Hematopoietic multipotent progenitor cell treated with erythropoietin and hydrocortisone succinate and interleukin-3 and kit ligand, for 15 days (in vitro differentiated cells): ENCODE measurements at regions not wholly inside any gene's neighbourhood (a gene's known extent, or its start where the extent isn't known, plus 50 kb on each side); places are given as distances from the start of the nearest gene placed in this dataset.
A peak's percentile ranks its signal among the peaks of the same experiment; 100 is the strongest.

Experiments used
- DNase-seq: peaks from one replicate; pipeline ENCODE4 v3.0.0-alpha.2; 2015; ENCODE audit warnings: low spot score

GRCh38 chrX:39714471-39714870 is 383.3 kb downstream of the BCOR start:
- DNase-seq, result no peak

DNA sequence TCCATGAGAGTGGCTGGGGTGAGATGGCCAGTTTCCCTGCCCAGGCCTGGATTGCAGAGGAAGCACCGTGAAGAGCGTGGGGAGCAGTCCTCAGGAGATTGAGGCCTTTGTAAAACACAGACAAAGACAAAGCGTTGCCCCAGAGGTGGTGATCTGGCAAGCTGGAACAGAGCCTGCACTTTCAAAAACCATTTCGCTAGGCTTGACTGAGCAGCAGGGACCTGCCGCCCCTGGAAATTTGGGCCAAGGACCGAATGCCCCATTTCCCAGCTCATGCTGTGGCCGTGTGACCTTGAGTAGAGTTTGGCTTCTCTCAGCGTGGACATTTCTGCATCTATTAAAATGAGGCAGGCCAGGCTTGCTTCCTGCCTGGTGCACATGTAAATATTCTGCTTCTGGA is 381.4 kb downstream of the BCOR start:
- no peak for DNase-seq

GRCh38 chrX:39716802-39717540 is 380.8 kb downstream of the BCOR start:
- DNase-seq, result no peak

- DNase-seq, result no peak
These were observed 378.8 kb downstream of the BCOR start for GRCh38 chrX:39718981-39719380.

DNA sequence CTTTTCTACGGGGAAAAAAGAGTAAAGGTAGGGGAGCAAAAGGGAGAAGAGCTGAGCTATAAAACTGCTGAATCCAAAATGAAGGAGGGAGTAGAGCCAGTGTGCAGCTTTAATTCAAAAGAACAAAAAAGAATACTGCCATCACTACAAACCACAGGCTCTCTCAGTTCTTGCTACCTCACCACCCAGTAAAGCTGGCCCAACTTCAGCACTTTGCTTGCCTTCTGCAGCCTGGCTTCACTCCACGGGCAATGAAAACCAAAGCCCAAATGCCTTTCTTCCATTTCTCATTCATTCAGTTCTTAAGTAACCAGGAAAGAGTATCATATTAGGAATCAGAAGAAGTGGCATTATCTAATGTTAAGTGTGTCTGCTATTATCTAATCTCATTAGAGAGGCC is 376.8 kb downstream of the BCOR start:
- no peak for DNase-seq

DNA sequence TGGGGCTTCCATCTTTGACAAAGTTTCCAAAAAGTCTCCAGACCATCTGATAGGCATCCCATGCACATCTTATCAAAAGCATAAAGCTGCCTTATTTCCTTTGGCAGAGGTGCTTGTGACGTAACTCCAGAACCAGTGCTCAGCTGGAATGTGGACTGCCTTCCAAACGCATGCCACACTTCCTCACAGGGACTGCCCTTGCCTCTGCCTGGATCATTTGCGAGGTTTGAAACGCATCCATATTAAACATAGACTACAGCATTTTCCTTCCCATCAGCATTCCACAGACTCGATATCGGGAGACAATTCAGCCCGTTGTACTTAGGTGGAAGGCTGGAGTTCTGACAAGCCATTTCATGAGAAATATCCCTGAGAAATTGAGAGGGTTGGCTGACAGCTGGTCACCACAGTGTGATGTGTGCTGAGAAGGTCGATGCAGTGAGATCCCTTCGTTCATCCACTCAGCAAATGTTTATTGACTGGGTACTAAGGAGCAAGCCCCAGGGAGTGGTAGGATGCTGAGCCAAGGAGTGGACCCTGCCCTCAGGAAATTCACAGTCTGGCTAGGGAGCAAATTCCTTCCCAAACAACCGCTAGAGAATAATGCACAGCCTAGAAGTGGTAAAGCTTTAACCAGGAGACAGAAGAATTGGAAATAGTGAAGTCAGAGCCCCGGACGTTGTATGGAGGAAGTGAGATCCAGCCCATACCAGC is 376.0 kb downstream of the BCOR start:
- DNase-seq, result no peak

- DNase-seq, result no peak
These were observed 373.2 kb downstream of the BCOR start for GRCh38 chrX:39724544-39724943.

DNA sequence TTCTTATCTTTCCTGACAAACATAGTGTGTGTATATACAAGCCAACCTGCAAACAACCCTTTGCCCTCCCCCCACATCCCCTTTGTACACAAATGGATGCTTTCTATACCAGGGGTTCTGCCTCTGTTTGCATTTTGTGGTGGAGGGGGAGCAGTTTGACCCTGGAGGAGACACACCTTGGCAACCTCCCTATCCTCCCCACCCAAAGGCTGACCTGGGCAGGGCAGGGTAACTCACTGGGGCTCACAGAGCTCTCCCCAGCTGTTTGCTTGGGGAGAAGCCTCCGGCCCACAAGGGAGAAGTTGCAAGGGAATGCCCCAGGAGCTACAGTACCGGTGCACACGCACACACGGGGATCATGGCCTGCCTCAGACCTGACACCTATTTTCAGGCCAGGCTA is 372.6 kb downstream of the BCOR start:
- DNase-seq, result no peak

GRCh38 chrX:39725928-39726619 is 371.7 kb downstream of the BCOR start:
- DNase-seq, result no peak

DNA sequence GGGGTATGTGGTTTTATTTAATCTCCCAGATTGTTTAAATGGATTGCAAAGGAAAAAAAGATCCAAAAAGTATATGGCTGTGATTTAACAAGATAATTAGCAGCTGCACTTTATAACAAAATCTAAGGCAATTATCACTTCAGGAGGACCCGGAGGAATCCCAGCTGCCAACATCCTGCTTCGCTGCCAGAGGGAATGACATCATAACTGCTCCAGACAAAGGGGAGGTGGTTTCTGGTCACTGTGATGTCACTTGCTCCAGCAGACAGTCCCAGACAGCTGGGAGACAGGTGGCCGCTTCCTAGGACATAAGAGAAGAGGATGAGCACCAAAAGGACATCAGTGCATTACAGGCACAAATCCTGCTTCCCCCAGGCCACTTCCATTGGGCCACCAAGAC is 371.0 kb downstream of the BCOR start:
- DNase-seq, result no peak

GRCh38 chrX:39728025-39728424 is 369.7 kb downstream of the BCOR start:
- no peak for DNase-seq

DNA sequence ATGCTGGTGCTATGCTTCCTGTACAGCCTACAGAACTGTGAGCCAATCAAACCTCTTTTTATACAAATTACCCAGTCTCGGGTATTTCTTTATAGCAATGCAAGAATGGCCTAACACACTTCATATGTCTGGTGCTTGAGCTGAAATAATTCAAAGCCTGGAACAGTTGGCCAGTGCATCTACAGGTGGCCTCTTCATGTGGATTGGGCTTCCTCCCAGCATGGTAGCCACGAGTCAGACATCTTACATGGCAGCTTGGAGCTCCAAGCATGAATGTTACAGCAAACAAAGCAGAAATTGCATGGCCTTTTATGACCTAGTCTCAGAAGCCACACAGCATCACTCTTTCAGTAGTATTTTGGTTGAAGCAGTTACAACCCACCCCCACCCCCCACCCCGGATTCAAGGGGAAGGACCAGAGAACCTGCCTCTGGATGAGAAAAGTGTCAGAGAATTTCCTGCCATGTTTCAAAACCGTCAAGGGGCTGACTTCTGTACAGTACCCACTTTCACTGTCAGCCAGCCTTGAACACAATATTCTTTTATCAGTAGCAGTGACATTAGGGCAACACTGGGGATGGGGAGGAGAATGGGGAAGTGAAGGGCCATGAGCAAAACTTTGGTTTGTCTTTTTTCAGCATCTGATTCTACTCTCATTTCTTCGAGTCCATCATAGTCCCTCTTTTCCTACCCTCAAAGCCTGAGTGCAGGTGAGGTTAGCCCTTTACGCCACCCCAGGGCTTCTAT is 368.7 kb downstream of the BCOR start:
- DNase-seq, result no peak

DNA sequence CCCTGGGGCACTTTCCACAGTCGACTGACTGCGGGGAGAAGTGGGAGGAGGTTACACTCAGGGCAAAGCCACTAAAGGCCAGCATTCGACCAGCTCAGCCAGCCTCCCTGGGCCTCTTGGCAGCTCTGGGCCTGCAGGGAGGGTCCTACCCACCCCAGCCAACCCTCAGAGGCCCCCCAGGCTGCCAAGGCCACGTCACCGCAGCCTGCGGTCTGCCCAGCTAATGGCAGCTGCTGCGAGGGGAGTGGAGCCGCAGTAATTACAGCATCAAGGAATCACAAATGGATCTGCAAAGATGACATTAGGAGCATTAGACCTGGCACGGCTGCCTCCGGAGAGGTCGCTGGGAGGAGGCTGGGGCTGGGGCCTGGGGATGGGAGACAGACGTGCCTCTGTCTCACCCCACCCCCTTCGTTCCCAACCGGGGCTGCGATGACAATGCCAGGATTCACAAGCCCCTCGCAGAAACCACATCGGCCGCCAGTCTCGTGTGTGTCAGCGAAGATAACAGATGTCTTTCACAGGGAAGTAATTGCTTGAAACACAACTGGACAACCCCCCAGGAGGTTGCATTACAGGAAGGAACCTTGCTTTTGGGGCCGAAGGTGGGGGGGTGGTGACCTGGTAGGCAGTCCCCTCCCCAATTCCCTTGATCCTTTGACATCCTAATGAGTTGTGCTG is 367.6 kb downstream of the BCOR start:
- no peak for DNase-seq

- peak; percentile 14 for DNase-seq
These were observed 367.0 kb downstream of the BCOR start for GRCh38 chrX:39730662-39731329.

- no peak for DNase-seq
These were observed 366.5 kb downstream of the BCOR start for GRCh38 chrX:39731330-39731667.

DNA sequence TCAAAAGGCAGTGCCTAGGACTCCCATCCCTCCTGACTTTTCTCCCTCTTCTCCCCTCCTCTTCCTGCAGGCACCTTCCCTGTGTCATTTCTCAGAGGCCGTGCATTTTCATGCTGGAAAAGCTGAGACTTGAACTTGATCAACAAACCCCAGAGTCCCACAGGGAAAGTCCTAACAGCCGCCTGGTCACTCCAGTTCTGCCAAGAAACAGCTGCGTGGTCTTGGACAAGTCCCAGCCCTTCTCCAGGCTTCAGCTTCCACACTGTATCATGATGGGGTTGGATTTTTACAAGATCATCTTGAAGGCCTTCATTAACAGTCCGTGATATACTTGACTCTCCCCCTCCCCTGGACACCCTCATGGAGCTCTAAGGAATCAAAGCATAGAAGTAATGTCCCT is 366.0 kb downstream of the BCOR start:
- no peak for DNase-seq

GRCh38 chrX:39733745-39734144 is 364.0 kb downstream of the BCOR start:
- DNase-seq, result no peak

DNA sequence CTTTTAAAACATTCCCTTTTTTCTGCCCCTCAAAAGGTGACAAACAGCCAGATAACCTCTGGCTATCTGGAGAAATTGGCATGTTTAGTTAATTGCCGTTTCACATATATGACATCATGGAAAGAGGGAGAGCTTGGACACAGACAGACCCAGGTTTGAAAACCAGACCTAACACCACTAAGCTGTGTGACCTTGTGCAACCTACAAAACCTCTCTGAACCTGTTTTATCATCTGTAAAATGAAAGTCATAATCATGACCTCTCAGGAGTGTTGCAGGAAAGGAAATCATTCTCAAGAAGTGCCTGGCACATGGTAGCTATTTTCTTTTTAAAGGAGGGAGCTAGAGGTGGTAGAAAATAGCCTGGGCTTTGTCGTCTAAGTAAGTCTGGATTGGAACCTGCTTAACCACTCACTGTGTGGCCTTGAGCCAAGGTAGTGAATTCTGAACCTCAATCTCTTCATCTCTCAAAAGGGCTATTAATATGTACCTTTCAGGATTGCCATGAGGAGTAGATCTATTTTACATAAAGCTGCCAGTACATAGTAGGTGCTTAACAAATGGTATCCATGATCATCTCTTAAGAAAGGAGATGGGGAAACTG is 363.5 kb downstream of the BCOR start:
- DNase-seq, result no peak

- no peak for DNase-seq
These were observed 361.2 kb downstream of the BCOR start for GRCh38 chrX:39736216-39737211.

DNA sequence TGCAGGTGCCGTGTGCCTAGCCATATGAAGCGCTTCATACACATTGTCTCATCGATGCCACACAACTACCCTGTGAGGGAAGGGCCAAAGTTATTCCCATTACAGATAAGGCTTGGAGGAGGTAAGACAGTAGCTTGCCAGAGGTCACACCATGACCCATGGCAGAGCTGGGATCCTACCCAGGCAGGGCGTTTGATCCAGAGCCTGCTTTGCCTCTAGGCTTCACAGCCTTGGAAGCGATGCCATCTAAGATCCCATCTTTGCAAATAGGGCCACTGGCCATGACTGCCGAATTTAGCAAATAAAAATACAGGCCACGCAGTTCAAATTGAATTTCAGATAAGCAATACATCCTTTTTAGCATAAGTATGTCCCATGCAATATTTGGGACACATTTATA is 358.2 kb downstream of the BCOR start:
- DNase-seq, result no peak
